ENCODE measurements at regions not wholly inside any gene's neighbourhood (a gene's known extent, or its start where the extent isn't known, plus 50 kb on each side); places are given as distances from the start of the nearest gene placed in this dataset.

GRCh38 chr18:46387441-46388131, 269.4 kb downstream of the LOXHD1 start:
- no peak for DNase-seq

- no peak for DNase-seq
Observed at GRCh38 chr18:46388286-46388685, 268.7 kb downstream of the LOXHD1 start.

- DNase-seq: no peak
Observed at GRCh38 chr18:46392576-46392975, 264.4 kb downstream of the LOXHD1 start.

GRCh38 chr18:46393230-46393629, 263.8 kb downstream of the LOXHD1 start:
- no peak for DNase-seq

- no peak for DNase-seq
Observed at GRCh38 chr18:46393961-46394360, 263.1 kb downstream of the LOXHD1 start.

GRCh38 chr18:46395795-46396194, 261.2 kb downstream of the LOXHD1 start:
- DNase-seq: no peak

GRCh38 chr18:46397174-46397573, 259.8 kb downstream of the LOXHD1 start:
- no peak for DNase-seq

GRCh38 chr18:46398005-46398404, 259.0 kb downstream of the LOXHD1 start:
- no peak for DNase-seq

GRCh38 chr18:46398625-46399024, 258.4 kb downstream of the LOXHD1 start:
- DNase-seq: no peak

- DNase-seq: no peak
Observed at GRCh38 chr18:46399303-46399702, 257.7 kb downstream of the LOXHD1 start.

- no peak for DNase-seq
Observed at GRCh38 chr18:46400449-46400848, 256.6 kb downstream of the LOXHD1 start.

- DNase-seq: no peak
Observed at GRCh38 chr18:46401486-46402070, 255.4 kb downstream of the LOXHD1 start.

- DNase-seq: no peak
Observed at GRCh38 chr18:46402396-46402795, 254.6 kb downstream of the LOXHD1 start.

GRCh38 chr18:46402945-46403344, 254.1 kb downstream of the LOXHD1 start:
- no peak for DNase-seq

GRCh38 chr18:46405832-46406538, 251.0 kb downstream of the LOXHD1 start:
- no peak for DNase-seq

GRCh38 chr18:46406539-46406932, 250.5 kb downstream of the LOXHD1 start:
- no peak for DNase-seq

GRCh38 chr18:46407486-46408166, 249.4 kb downstream of the LOXHD1 start:
- DNase-seq: no peak

GRCh38 chr18:46408334-46408987, 248.6 kb downstream of the LOXHD1 start:
- no peak for DNase-seq

GRCh38 chr18:46411191-46411828, 245.7 kb downstream of the LOXHD1 start:
- no peak for DNase-seq

- DNase-seq: no peak
Observed at GRCh38 chr18:46411867-46412690, 244.9 kb downstream of the LOXHD1 start.

- no peak for DNase-seq
Observed at GRCh38 chr18:46412916-46413315, 244.1 kb downstream of the LOXHD1 start.
